Thoracic aorta (tissue), 2 donors: ENCODE measurements at regions not wholly inside any gene's neighbourhood (a gene's known extent, or its start where the extent isn't known, plus 50 kb on each side); places are given as distances from the start of the nearest gene placed in this dataset.

ENCODE experiments used
- ATAC-seq: fragments of 150-250 bp; one replicate; pipeline ENCODE4 v1.8.0; 2017; ENCODE audit warnings: low read depth; ENCODE audit not compliant: insufficient number of reproducible peaks, low FRiP score
- DNase-seq: peaks from one replicate; pipeline ENCODE4 v3.0.0-alpha.2; 2020; ENCODE audit warnings: low spot score
- H3K27ac ChIP-seq, 2 donors: fragments of 200-600 bp; sonication (generic); 1 replicate in 1 of 2; 2 replicates in 1 of 2; pipeline ENCODE4 v1.5.1; 2016; ENCODE audit warnings: mild to moderate bottlenecking in 2 of 2, moderate library complexity in 2 of 2
- H3K27me3 ChIP-seq: fragments of 200-600 bp; sonication (generic); replicated peaks from 2 replicates; pipeline ENCODE4 v1.6.0; 2016; ENCODE audit warnings: mild to moderate bottlenecking; ENCODE audit not compliant: insufficient read depth
- H3K36me3 ChIP-seq: fragments of 200-600 bp; sonication (generic); one replicate; pipeline ENCODE4 v1.5.1; 2016
- H3K4me1 ChIP-seq, 2 donors: fragments of 200-600 bp; sonication (generic); 1 replicate in 1 of 2; 2 replicates in 1 of 2; pipeline versions ENCODE4 v1.5.1 to v1.6.0; 2016; ENCODE audit warnings: low read depth in 2 of 2, mild to moderate bottlenecking in 1 of 2; ENCODE audit not compliant: control insufficient read depth in 1 of 2
- H3K4me3 ChIP-seq: fragments of 200-600 bp; sonication (generic); 2 replicates; pipeline ENCODE4 v1.5.1; 2016; ENCODE audit warnings: mild to moderate bottlenecking
- H3K9me3 ChIP-seq: fragments of 200-600 bp; sonication (generic); 2 replicates; pipeline ENCODE4 v1.5.1; 2016
- CTCF ChIP-seq: fragments of 200-600 bp; sonication (generic); IDR thresholded peaks from one replicate; pipeline ENCODE4 v1.5.1; 2019; ENCODE audit warnings: antibody characterized with exemption

- Histone ChIP-seq H3K9me3 (no peaks in the 10 kb centered on the region), H3K4me3 (no peak overlapping the region), H3K36me3 (no peaks in the 10 kb centered on the region), H3K27ac (no peak overlapping the region), H3K4me1 (no peaks in the 10 kb centered on the region), H3K27me3 (no peaks in the 10 kb centered on the region)
- DNase-seq, result no peak
- ATAC-seq, result no peak
- no peak for TF ChIP-seq CTCF
These were observed 552.9 kb downstream of the ARL4A start for GRCh38 chr7:13240349-13240748.

DNA sequence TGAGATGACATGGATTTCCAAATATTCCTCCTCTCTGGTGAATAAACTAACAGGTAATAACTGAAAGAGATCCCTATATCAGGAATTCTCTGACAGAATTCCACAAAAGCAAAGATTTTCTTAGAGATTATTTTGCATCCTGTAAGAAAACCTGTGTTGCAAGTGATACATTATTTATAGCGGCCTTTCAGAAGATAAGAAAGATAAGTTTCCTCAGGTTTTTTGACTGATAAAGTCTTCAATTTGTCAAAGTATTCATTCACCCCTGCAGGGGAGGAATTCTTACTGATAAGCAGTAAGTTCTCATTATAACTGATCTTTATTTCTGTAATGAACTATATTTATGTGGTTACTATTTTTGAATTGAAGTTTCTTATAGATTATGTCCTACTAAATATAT, 554.0 kb downstream of the ARL4A start:
- Histone ChIP-seq H3K27ac (no peak overlapping the region), H3K27me3 (no peaks in the 10 kb centered on the region), H3K36me3 (no peaks in the 10 kb centered on the region), H3K9me3 (no peaks in the 10 kb centered on the region), H3K4me3 (no peak overlapping the region), H3K4me1 (no peaks in the 10 kb centered on the region)
- ATAC-seq, result no peak
- no peak for TF ChIP-seq CTCF
- DNase-seq, result no peak

DNA sequence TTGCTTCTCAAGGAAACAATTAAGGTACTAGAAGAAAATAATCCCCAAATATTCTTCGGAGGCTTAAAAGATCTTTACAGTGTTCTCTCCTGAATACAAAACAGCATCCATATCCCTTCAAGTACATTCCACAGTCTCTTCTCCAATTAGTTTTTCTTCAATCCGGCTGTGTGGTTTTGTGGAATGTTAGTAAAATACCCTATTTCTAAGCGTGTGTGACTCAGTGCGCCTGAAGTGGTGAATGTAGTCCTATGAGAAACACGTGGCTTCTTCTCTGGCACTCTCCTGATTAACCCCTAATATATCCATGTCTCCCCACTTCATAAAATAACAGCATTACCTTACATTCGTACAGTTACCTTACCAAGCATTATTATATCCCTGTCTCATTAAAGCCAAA, 570.2 kb downstream of the ARL4A start:
- TF ChIP-seq CTCF, result no peak
- H3K9me3 ChIP-seq, result no peaks in the 10 kb centered on the region
- ATAC-seq (no peak), DNase-seq (no peak)
- no peak overlapping the region for H3K4me3 ChIP-seq
- H3K4me1 ChIP-seq, result no peaks in the 10 kb centered on the region
- no peaks in the 10 kb centered on the region for H3K36me3 ChIP-seq
- H3K27me3 ChIP-seq, result no peaks in the 10 kb centered on the region
- no peak overlapping the region for H3K27ac ChIP-seq

DNA sequence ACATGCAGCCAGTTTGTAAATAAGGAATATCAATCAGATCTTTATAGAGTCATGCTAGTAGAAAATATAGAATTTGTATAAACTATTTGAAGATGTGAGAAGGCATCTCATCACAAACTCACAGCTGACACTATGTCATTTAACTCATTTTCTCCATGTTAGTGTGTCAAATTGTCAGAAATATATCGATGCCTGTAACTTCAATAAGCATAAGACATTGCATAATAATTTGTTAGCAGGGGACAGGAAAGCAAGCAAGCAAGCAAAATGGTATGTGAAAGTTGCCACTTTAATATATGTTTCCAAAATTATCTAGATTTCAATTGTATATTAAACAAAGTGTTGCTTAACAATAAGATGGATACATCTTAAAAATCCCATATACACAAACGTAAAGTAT, 571.0 kb downstream of the ARL4A start:
- no peak for ATAC-seq
- no peaks in the 10 kb centered on the region for H3K27me3 ChIP-seq
- no peak overlapping the region for H3K27ac ChIP-seq
- no peaks in the 10 kb centered on the region for H3K9me3 ChIP-seq
- H3K4me3 ChIP-seq, result no peak overlapping the region
- DNase-seq, result no peak
- TF ChIP-seq CTCF, result no peak
- no peaks in the 10 kb centered on the region for H3K36me3 ChIP-seq
- no peaks in the 10 kb centered on the region for H3K4me1 ChIP-seq

GRCh38 chr7:13259930-13260329, 572.5 kb downstream of the ARL4A start:
- no peaks in the 10 kb centered on the region for H3K36me3 ChIP-seq
- no peak for ATAC-seq

More at GRCh38 chr7:13259930-13260329, 572.5 kb downstream of the ARL4A start:
- DNase-seq, result no peak
- Histone ChIP-seq H3K9me3 (no peaks in the 10 kb centered on the region), H3K4me1 (no peaks in the 10 kb centered on the region), H3K27ac (no peak overlapping the region), H3K4me3 (no peak overlapping the region), H3K27me3 (no peaks in the 10 kb centered on the region)
- no peak for TF ChIP-seq CTCF
